Thyroid gland (tissue), 4 donors: ENCODE measurements at regions not wholly inside any gene's neighbourhood (a gene's known extent, or its start where the extent isn't known, plus 50 kb on each side); places are given as distances from the start of the nearest gene placed in this dataset.

Experiments used
- CTCF ChIP-seq, 6 experiments: fragments of 200-600 bp in 3 of 6; fragments of 450-650 bp in 3 of 6; sonication (generic) in 3 of 6; IDR thresholded peaks; one replicate each; pipeline ENCODE4 v1.5.1; 2016 to 2019; ENCODE audit warnings: antibody characterized with exemption in 6 of 6, mild to moderate bottlenecking in 2 of 6, inconsistent platforms in 1 of 6, moderate library complexity in 1 of 6
- POLR2A ChIP-seq, 2 donors: fragments of 450-650 bp; IDR thresholded peaks; one replicate each; pipeline ENCODE4 v1.6.1; 2017; ENCODE audit warnings: antibody characterized with exemption in 2 of 2, mild to moderate bottlenecking in 2 of 2, moderate library complexity in 1 of 2

- no peak for TF ChIP-seq CTCF (IDR thresholded peaks at IDR 0.05)
- no peak for TF ChIP-seq POLR2A (IDR thresholded peaks at IDR 0.05)
Measured at GRCh38 chr10:108427146-108427545, 1262.6 kb upstream of the SORCS1 start.
